ENCODE measurements at regions not wholly inside any gene's neighbourhood (a gene's known extent, or its start where the extent isn't known, plus 50 kb on each side); places are given as distances from the start of the nearest gene placed in this dataset.

GRCh38 chr11:38005597-38005996 is 1407.6 kb upstream of the RAG2 start:
- Histone ChIP-seq H4K20me1 (ENCODE audit: insufficient read depth, low read length) (no peaks in the 10 kb centered on the region), H3K27me3 (ENCODE audit: insufficient read depth, low read length) (no peaks in the 10 kb centered on the region), H2AFZ (ENCODE audit: low read length) (no peak overlapping the region), H3K36me3 (ENCODE audit: insufficient read depth, low read length) (no peaks in the 10 kb centered on the region), H3K9me3 (ENCODE audit: low read depth, low read length) (no peaks in the 10 kb centered on the region), H3K4me1 (ENCODE audit: insufficient read depth, low read length) (peaks cover 4% of the 10 kb centered on the region), H3K79me2 (ENCODE audit: insufficient read depth, low read length) (no peaks in the 10 kb centered on the region), H3K4me2 (ENCODE audit: insufficient read depth, low read length) (no peak overlapping the region), H3K27ac (ENCODE audit: low read depth, low read length) (no peak overlapping the region), H3K4me3 (ENCODE audit: insufficient read depth, low read length) (no peak overlapping the region)
- no peak for DNase-seq (ENCODE audit: insufficient read length, low spot score, missing footprints)
- TF ChIP-seq CTCF (IDR thresholded peaks at IDR 0.05; ENCODE audit: extremely low read depth, low read depth, low read length), result no peak

- no peaks in the 10 kb centered on the region for H3K79me2 ChIP-seq (ENCODE audit: insufficient read depth, low read length)
- no peaks in the 10 kb centered on the region for H3K4me1 ChIP-seq (ENCODE audit: insufficient read depth, low read length)
- TF ChIP-seq CTCF (IDR thresholded peaks at IDR 0.05; ENCODE audit: extremely low read depth, low read depth, low read length), result no peak
- H3K27me3 ChIP-seq (ENCODE audit: insufficient read depth, low read length), result no peaks in the 10 kb centered on the region
- H3K9me3 ChIP-seq (ENCODE audit: low read depth, low read length), result no peaks in the 10 kb centered on the region
- no peaks in the 10 kb centered on the region for H4K20me1 ChIP-seq (ENCODE audit: insufficient read depth, low read length)
- no peak for DNase-seq (ENCODE audit: insufficient read length, low spot score, missing footprints)
- H3K4me3 ChIP-seq (ENCODE audit: insufficient read depth, low read length), result no peak overlapping the region
- H3K27ac ChIP-seq (ENCODE audit: low read depth, low read length), result no peak overlapping the region
- H3K36me3 ChIP-seq (ENCODE audit: insufficient read depth, low read length), result no peaks in the 10 kb centered on the region
- H3K4me2 ChIP-seq (ENCODE audit: insufficient read depth, low read length), result no peak overlapping the region
- H2AFZ ChIP-seq (ENCODE audit: low read length), result no peak overlapping the region
These were observed 1401.1 kb upstream of the RAG2 start for GRCh38 chr11:37999171-37999570.

- Histone ChIP-seq H3K4me2 (ENCODE audit: insufficient read depth, low read length) (no peak overlapping the region), H3K9me3 (ENCODE audit: low read depth, low read length) (no peaks in the 10 kb centered on the region), H3K4me3 (ENCODE audit: insufficient read depth, low read length) (no peak overlapping the region), H3K79me2 (ENCODE audit: insufficient read depth, low read length) (no peaks in the 10 kb centered on the region), H3K36me3 (ENCODE audit: insufficient read depth, low read length) (no peaks in the 10 kb centered on the region), H2AFZ (ENCODE audit: low read length) (no peak overlapping the region), H3K27me3 (ENCODE audit: insufficient read depth, low read length) (no peaks in the 10 kb centered on the region), H4K20me1 (ENCODE audit: insufficient read depth, low read length) (no peaks in the 10 kb centered on the region), H3K4me1 (ENCODE audit: insufficient read depth, low read length) (no peaks in the 10 kb centered on the region), H3K27ac (ENCODE audit: low read depth, low read length) (no peak overlapping the region)
- DNase-seq (ENCODE audit: insufficient read length, low spot score, missing footprints), result no peak
- TF ChIP-seq CTCF (IDR thresholded peaks at IDR 0.05; ENCODE audit: extremely low read depth, low read depth, low read length), result no peak
These were observed 1397.8 kb upstream of the RAG2 start for GRCh38 chr11:37995886-37996285.

GRCh38 chr11:37988031-37988430 is 1390.0 kb upstream of the RAG2 start:
- Histone ChIP-seq H3K27ac (ENCODE audit: low read depth, low read length) (no peak overlapping the region), H3K4me2 (ENCODE audit: insufficient read depth, low read length) (no peak overlapping the region), H3K27me3 (ENCODE audit: insufficient read depth, low read length) (no peaks in the 10 kb centered on the region), H3K4me3 (ENCODE audit: insufficient read depth, low read length) (no peak overlapping the region), H3K4me1 (ENCODE audit: insufficient read depth, low read length) (no peaks in the 10 kb centered on the region), H2AFZ (ENCODE audit: low read length) (no peak overlapping the region), H3K79me2 (ENCODE audit: insufficient read depth, low read length) (no peaks in the 10 kb centered on the region), H3K36me3 (ENCODE audit: insufficient read depth, low read length) (no peaks in the 10 kb centered on the region), H4K20me1 (ENCODE audit: insufficient read depth, low read length) (no peaks in the 10 kb centered on the region), H3K9me3 (ENCODE audit: low read depth, low read length) (no peaks in the 10 kb centered on the region)
- peak; percentile 19 for DNase-seq (ENCODE audit: insufficient read length, low spot score, missing footprints)
- TF ChIP-seq CTCF (IDR thresholded peaks at IDR 0.05; ENCODE audit: extremely low read depth, low read depth, low read length), result no peak

Measured in osteoblast (primary cell).